GM21390 (cell line): ENCODE measurements at regions not wholly inside any gene's neighbourhood (a gene's known extent, or its start where the extent isn't known, plus 50 kb on each side); places are given as distances from the start of the nearest gene placed in this dataset.

Source experiments
- ATAC-seq: cut with Tn5 transposase; IDR thresholded peaks from one replicate; pipeline ENCODE4 v1.9.1; 2021; ENCODE audit not compliant: unreplicated experiment

DNA sequence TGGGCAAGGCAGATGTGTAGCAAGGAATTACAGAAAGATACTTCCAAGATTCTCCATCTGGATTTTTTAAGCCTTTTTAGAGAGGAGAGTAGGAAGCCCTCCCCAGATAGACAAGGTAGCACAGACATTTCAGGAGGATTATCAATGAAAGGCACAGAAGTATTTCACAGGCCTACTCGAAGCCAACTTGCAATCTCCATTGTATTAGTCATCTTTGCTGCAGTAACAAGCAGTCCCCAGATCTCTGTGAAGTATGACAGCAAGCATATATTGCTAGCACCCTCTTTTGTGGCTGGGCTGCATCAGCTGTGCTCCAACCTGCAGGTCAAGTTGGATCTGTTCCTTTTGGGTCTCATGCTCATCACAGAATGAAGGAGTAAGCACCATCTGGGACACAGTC is 101.6 kb downstream of the MAF start:
- no peak for ATAC-seq

DNA sequence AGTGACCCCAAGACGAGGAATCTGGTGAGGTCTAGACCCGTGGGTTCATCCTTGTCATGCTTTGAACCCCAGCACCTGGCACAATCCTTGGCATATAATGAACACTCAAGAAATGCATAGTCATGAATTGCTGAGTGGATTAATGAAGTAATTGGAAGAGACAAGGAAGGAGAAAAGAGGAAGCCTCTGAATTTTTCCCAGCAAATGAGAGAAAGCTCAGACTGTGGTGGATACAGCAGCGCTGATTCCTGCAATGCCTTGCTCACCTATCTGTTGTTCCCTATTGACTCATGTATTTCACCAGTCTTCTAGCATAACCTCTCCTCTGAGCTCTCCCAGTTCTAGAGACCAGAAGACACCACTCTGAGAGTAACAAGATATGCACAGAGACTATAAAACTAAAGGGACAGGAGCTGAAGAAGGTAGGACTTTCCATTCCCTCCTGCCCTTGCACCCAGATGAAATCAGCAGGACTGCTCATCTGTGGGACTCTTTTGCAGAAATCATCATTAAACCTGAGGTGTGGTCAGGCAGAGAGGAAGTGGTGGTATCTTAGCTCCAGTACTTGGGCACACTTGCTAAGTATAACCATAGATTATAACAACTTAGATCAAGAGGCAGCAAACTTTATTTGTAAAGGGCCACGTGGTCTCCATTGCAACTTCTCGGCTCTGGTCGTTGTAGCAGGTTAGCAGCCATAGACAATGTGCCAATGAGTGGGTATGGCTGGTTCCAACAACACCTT is 102.8 kb downstream of the MAF start:
- ATAC-seq, result no peak

DNA sequence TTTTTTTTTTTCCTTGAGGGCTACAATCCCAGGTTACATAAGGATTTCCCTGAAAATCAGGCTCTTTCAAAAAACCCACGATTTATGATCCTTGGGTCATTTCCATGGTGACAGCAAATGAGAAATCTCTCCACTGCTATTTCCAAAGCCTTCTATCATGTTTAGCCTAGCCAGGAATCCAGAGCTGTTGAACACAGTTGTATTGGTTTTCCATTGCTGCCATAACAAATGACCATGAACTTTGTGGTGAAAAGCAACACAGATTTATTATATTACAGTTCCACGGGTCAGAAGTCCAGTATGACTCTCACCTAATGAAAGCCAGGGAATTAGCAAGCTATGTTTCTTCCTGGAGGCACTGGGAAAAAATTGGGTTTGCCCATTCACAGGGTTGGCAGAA is 106.6 kb downstream of the MAF start:
- ATAC-seq, result no peak

DNA sequence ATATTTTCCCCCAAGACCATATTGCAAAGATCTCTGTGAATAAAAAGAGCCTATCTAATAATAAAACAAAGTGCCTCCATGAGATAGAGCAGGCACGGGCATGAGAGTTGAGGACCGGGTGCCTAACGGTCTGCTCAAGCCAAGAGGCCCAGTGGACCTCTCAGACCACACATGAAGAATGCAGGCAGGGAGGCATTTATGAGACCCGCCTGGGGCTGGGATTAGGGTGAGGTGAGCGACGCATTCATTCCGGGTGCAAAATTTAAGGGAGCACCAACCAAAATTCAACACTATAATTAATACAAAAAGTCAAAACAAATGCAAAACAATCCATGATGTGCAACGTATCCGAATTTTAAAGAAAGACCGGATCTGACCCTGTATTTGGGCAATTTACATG is 108.5 kb downstream of the MAF start:
- ATAC-seq, result no peak

DNA sequence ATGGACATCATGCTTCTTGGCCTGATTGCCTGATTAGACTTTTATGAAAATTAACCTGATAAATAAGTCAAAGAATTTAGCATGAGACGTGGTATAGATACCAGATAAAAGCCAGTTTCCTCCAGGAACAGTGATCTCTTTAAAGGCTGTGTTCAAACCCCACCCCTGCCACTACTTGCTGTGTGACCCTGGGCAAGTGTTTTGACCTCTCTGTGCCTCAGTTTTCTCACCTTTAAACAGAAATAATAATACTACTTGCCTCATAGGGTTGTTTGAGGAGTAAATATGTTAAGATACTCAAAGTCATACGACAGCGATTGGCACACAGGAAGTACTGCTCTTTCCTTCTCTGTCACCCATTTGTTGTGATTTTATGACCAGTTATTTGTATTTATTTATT is 115.5 kb downstream of the MAF start:
- no peak for ATAC-seq

DNA sequence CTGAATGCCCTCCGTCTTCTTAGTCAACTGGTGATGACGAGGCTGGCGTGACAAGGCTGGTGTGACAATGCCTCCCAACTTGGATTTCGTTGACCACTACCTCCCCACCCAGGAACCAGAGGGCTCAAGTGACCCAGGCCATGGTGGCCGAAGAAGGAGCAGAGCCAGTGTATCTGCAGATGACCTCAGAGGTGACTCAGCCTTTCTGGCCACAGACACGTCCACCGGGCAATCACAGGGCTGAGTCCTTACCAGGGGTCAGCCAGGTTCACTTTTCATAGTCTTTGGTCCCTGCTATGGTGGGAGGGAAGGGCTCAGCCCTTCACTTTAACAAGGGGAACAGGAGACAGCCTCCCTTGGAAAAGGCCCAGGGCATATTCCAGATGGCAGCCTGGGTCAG is 116.3 kb downstream of the MAF start:
- ATAC-seq, result no peak

DNA sequence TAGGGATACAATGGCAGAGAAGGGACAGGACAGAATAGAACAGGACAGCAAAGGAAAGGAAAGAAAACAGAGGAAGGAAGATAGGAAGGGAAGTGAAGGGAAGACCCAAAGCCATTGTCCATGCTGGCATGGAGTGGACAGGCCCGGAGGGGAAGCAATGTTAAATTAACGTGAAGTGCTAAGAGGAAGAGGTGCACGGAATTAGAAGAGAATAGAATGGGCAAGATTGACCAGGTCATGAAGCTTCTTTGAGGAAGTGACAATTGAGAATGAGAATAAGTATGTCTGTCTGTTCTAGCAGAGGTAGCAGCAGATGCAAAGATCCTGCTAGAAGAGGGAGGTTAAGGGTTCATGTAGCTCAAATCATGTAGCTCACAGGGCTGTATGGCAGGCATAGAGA is 117.2 kb downstream of the MAF start:
- no peak for ATAC-seq

DNA sequence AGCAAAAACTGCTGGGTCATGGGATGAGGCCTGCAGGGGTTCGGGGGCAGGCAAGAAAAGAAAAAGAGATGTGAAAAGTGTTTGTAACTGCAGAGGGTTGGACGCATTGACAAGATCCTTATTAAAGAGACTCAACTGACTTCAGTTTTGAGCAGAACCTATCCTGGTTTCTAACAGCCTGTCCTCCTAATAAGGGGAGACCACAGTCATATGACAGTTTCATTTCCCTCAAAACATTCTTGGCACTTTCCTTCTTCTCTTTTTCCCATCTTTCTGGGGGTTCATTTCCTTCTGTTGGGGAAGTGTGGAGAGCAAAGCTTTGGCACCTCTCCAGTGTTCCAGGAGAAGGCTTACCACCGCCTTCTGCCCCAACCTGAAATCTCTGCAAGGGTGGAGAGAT is 118.5 kb downstream of the MAF start:
- ATAC-seq, result no peak

DNA sequence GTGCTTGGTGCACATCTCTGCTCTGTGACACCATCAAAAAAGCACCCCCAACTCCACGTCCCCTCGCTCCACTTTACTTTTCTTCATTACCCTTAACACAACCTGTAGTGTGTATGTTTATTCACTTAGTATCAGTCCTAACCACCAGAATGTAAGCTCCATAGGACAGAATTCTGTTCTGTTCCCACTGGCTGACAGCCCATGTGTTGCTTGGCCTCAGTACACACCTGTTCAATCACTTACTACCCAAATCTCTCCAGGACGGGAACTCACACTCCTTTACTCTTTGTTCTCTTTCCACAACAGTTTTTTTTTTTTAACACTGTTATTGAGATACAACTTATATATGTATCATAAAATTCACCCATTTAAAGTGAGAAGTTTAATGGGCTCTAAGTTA is 119.6 kb downstream of the MAF start:
- ATAC-seq, result no peak

DNA sequence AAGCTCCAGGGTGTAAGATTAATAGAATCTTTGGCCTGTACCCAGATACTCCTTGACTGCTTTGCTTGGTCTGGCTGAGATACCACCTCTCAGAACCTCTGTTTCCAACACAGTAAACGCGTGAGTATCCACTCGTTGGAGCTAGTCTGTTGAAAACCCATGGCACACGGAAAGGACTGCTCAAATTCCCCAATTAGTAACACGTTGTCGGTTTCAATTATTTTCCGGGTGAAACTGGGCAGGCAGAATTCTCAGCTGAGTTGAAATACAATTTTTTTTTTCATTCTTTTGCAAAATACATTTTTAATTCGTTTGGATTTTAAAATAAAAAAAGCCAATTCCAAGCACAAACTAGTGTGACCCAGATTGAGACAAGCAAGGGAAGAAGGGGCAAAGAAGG is 120.5 kb downstream of the MAF start:
- no peak for ATAC-seq

DNA sequence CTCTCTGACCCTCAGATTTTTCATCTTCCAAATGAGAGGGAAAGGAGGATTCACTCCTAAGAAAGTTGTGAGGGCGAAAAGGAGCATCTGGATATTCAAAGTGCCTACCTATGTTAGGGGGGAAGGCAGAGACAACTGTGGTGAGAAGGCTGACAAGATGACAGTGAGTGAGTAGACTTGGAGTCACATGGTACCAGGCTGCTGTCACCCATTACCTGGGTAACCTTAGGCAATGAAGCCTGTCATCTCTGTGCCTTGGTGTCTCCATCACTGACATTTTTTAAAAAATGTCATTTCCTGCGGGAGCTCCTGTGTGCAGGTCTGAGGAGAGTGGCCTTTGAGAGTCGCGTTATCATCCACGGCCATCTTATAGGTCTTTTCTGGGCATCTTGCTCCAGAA is 124.0 kb downstream of the MAF start:
- ATAC-seq, result no peak

DNA sequence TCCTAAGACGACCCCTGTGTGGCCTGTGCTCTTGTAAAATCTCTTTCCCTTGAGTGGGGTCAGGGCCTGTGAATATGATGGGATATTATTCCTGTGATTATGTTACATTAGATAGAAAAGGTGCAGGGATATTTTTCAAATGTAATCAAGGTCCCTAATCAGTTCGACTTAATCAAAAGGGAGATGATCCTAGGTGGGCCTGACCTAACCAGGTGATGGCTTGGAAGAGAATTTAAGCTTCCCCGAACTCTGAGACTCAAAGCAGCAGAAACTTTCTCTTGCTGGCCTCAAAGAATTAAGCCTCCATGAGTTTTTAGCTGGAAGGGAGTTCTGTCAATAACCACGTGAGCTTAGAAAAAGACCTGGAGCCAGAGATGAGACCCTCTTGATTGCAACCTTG is 124.7 kb downstream of the MAF start:
- no peak for ATAC-seq

DNA sequence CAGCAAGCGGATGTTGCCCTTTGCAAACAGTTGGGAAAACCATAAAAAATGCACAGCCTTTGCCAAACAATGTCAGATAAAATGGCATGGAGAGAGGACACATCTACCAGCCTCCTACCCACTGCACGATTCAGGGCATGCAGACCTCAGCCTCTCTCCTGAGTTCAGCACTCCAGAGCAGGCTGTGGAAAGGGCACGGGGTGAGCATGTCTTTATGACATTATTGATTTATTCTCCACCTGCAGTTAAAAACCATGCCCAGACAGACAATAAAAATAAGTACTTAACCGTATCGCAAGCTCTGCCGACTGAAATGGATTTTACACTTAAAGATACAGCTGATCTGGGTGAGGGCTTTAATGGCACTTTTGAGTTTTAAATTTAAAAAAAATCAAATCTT is 127.1 kb downstream of the MAF start:
- no peak for ATAC-seq

DNA sequence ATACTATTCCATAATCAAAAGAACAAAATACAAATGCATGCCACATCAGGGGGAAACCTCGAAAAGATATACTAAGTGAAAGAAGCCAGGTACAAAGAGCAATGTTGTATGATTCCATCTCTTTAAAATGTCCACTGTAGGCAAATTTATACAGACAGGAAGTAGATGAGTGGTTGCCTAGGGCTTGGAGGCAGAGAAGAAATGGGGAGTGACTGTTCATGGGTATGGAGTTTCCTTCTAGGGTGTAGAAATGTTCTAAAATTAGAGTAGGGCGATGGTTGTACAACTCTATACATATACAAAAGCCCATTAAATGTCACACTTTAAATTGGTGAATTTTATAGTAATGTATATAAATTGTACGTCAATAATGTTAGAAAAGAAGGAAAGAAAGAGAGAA is 128.1 kb downstream of the MAF start:
- ATAC-seq, result no peak

DNA sequence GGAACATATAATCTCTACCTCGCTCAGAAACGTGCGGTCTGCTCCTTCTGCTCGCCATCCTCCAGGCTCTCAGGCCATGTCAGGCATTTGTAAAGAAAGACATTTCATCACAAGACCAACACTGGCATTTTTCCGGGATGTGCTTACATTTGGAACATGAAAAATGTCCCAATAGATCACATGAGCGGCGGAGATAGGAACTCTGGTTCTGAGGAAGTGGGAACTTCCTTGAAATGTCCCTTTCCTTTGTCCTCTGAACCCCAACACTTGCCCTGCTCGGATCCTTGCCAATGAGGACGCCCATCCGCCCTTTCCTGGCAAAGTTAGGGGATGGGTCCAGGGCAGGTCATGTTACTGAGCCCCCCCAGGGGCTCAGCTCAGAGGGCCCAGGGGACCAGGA is 130.5 kb downstream of the MAF start:
- no peak for ATAC-seq

DNA sequence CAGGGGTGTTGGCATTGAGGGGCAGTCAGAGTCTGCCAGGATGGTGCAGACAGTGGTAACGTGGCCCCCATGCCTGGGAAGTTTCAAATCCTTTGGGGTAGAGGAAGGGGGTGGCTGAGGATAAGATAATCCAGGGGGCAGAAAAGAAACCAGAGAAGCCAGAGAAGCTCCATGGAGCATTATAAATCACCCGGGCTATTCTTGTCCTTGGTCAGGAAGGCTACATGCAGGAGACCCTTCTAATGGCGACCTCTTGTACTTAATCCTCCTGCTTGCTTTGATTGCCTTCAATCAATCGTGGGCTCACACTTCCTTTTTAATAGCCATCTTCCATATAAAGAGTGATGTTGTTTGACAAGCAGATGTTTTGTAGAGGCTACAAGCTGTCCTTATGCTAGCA is 131.9 kb downstream of the MAF start:
- no peak for ATAC-seq

DNA sequence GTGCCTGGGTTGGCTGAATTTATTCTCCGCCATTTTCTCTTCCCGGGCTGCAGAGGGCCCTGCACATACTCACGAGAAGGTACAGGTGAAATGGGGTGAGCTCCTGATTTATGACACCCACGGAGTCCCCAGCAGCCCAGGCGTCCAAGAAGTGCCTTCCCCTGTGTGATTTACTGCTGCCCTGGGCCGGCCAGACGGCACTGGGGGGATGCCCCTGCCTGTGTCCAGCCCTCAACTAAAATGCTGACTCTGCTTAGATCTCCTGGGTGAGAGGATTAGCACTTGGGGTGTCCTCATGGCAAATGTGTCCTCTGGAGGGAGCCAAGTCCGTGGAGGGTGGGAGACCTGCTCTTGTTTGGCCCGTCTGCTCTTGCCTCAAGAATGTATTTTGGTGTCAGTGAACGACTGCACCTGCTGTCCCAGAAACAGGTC is 132.4 kb downstream of the MAF start:
- no peak for ATAC-seq

DNA sequence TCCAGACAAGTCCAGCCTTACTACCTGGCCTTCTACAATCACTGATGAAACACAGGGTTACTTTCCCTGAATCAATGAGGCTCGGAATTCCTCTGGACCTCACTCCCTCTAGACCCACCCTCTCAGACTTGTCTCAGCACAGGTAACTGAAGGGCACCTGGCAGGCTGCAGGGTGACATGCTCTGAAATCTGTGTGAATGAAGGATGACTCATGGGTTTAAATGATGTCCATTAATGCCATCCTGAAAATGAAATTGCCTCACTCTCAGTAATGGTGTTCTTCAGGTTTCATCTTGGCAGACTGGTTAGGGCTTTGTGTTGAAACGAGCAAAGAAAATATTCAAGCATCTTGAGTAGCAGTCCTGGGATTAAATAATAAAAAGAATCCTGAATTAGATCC is 134.4 kb downstream of the MAF start:
- ATAC-seq, result no peak

DNA sequence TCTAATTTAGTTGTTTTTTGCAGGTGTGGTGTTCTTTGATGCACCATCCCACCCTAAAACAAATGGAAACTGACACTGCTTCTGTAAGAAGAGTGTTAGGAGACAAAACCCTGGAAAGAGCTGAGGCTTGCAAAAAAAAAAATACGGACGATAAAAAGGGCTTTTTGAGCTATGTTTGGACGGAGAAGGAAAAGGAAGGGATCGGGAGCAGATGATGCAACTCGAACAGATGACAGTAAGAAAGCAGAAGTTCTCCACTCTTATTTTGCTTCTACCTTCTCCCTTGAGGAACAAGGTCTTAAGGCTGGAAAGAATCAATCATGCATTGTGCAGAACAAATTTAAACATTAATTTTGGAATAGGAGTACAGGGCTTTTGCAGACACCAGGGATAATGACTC is 136.7 kb downstream of the MAF start:
- no peak for ATAC-seq

DNA sequence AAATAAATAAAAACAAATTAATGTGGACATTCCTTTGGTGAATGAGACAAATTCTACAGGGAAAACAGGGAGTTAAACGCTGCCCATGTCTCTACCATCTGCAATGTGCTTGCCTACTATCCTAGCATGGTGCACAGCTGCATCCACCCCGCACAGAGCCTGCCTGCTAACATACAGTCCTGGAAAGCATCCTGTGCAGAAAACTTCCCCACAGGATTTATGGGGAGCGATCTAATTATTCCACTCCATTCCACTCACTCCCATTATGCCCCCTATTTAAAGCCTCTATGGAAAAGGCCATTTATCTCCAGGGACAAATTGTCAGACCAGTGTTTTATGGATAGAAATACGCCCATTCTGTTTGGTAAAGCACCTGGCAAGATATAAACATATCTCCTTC is 144.5 kb downstream of the MAF start:
- ATAC-seq, result no peak

DNA sequence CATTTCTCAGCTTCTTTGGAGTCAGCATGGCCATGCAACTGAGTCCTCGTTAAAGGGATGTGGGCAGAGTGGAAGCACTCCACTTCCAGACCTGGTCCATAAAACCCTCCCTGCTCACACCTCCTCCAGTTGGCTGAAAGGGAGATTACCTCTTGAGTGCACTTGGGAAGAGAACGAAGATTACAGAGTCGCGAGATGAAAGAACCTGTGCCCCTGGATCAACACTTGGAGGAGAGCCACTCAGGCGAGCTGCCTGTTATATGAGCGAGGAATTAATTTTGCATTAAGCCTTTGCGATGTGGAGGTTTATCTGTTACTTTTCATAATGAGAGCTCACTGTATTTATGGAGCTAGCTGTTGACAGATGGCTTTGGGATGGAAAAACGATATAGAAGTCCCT is 147.9 kb downstream of the MAF start:
- no peak for ATAC-seq

DNA sequence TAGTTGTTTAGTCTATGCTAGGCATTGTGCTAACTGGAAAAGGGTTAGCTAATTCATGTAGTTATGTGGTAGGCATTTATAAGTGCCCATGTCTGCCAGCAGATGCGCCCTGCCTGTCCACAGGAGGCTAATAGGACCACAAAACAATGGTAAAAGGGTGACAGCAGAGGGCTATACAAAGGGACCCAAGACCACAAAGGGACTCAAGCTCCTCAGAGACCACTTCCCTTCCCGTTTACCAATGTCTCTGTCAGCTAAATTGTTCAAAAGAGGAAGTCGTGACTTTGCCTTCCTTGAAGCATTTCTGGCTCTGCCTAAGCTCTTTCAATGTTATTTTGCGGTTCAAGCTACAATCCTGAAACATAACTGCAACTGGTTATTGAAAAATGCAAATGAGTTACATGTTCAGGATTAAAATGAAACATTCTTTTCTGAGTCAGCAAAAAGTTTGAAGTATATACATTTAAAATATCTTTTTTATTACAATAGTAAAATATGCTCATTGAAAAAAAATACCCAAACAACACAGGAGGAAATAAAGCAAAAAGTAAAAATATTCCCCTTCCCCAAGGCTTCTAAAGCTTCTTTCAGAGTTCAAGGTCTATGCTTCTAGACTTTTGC is 149.2 kb downstream of the MAF start:
- ATAC-seq, result peak; percentile 94

DNA sequence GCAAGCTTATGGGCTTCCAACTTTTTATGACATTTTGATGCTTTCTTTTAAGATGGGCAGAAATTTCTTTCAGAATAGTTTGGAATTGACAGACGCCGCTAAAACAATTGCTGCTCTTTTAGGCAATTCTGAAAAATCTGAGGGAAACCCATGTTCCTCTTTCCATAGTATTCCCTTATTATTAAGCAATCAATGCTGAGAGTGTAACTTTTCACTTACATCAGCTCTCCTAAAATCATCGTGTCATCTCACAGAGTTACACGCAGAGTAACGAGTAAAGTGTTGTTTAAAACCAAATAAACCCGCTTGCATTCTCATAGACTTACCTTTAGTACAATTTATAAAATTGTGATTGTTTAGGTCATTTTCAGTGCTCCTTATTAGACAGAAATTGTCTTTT is 150.6 kb downstream of the MAF start:
- ATAC-seq, result no peak
